HepG2 (cell line): ENCODE measurements at regions not wholly inside any gene's neighbourhood (a gene's known extent, or its start where the extent isn't known, plus 50 kb on each side); places are given as distances from the start of the nearest gene placed in this dataset.

Experiments used
- ATRX ChIP-seq: sonication (generic); formaldehyde crosslinking; IDR thresholded peaks from 2 replicates; pipeline ENCODE4 v1.4.0; 2020; ENCODE audit warnings: missing genetic modification reagents, borderline replicate concordance
- EEA1 ChIP-seq: sonication (generic); formaldehyde crosslinking; IDR thresholded peaks from 2 replicates; pipeline ENCODE4 v1.5.1; 2020; ENCODE audit warnings: mild to moderate bottlenecking, missing genetic modification reagents, borderline replicate concordance
- ELF3 ChIP-seq: IDR thresholded peaks from 2 replicates; pipeline ENCODE4 v1.6.1; 2016; ENCODE audit warnings: missing genetic modification reagents, missing compliant biosample characterization
- GTF3A ChIP-seq: sonication (generic); formaldehyde crosslinking; conservative IDR thresholded peaks from 2 replicates; pipeline ENCODE4 v1.4.0; 2020; ENCODE audit warnings: mild to moderate bottlenecking, missing genetic modification reagents
- IKZF1 ChIP-seq: fragments of 450-650 bp; IDR thresholded peaks from 2 replicates; pipeline ENCODE4 v1.7.1; 2016
- KDM5B ChIP-seq: sonication (generic); formaldehyde crosslinking; IDR thresholded peaks from 2 replicates; pipeline ENCODE4 v1.4.0; 2020; ENCODE audit warnings: missing genetic modification reagents, mild to moderate bottlenecking, borderline replicate concordance
- NFYC ChIP-seq: IDR thresholded peaks from 2 replicates; pipeline ENCODE4 v1.6.1; 2016; ENCODE audit warnings: missing genetic modification reagents, missing compliant biosample characterization
- NR2C2 ChIP-seq: sonication (generic); formaldehyde crosslinking; IDR thresholded peaks from 2 replicates; pipeline ENCODE4 v1.4.0; 2020; ENCODE audit warnings: missing genetic modification reagents, mild to moderate bottlenecking, moderate library complexity, borderline replicate concordance
- PHF5A ChIP-seq: IDR thresholded peaks from one replicate; pipeline ENCODE4 v1.6.1; 2018; ENCODE audit warnings: low read depth, missing genetic modification reagents; ENCODE audit not compliant: unreplicated experiment
- POLR2A ChIP-seq, 2 experiments: IDR thresholded peaks; 2 replicates each; pipeline ENCODE4 v1.6.1; 2011; ENCODE audit warnings: low read depth in 2 of 2, low read length in 2 of 2, mild to moderate bottlenecking in 1 of 2, moderate library complexity in 1 of 2; ENCODE audit not compliant: insufficient read depth in 1 of 2
- REL ChIP-seq: sonication (generic); formaldehyde crosslinking; conservative IDR thresholded peaks from 2 replicates; pipeline ENCODE4 v1.8.0; 2022; ENCODE audit warnings: mild to moderate bottlenecking, missing genetic modification reagents, moderate library complexity
- RXRB ChIP-seq: IDR thresholded peaks from 2 replicates; pipeline ENCODE4 v1.6.1; 2016; ENCODE audit warnings: borderline replicate concordance, missing genetic modification reagents, missing compliant biosample characterization
- SMARCC2 ChIP-seq: fragments of 450-650 bp; IDR thresholded peaks from 2 replicates; pipeline ENCODE4 v1.6.1; 2017; ENCODE audit warnings: antibody characterized with exemption, mild to moderate bottlenecking
- ZMYM2 ChIP-seq: sonication (generic); formaldehyde crosslinking; IDR thresholded peaks from 2 replicates; pipeline ENCODE4 v1.8.0; 2022; ENCODE audit warnings: mild to moderate bottlenecking, missing genetic modification reagents
- ZMYM4 ChIP-seq: sonication (generic); formaldehyde crosslinking; IDR thresholded peaks from 2 replicates; pipeline ENCODE4 v1.8.1; 2023; ENCODE audit warnings: mild to moderate bottlenecking, missing genetic modification reagents
- ZNF451 ChIP-seq: sonication (generic); formaldehyde crosslinking; IDR thresholded peaks from 2 replicates; pipeline ENCODE4 v1.5.0; 2020; ENCODE audit warnings: mild to moderate bottlenecking, missing genetic modification reagents
- ZNF772 ChIP-seq: sonication (generic); formaldehyde crosslinking; IDR thresholded peaks from 2 replicates; pipeline ENCODE4 v1.5.0; 2020; ENCODE audit warnings: mild to moderate bottlenecking, missing genetic modification reagents
- ZNF792 ChIP-seq: IDR thresholded peaks from 2 replicates; pipeline ENCODE4 v1.6.1; 2016
- TF ChIP-seq, protein P1 (sequence below): sonication (generic); formaldehyde crosslinking; IDR thresholded peaks from 2 replicates; pipeline ENCODE4 v1.4.0; 2020; ENCODE audit warnings: missing genetic modification reagents
- TF ChIP-seq, protein P2 (sequence below): sonication (generic); formaldehyde crosslinking; IDR thresholded peaks from 2 replicates; pipeline ENCODE4; 2020; ENCODE audit warnings: missing genetic modification reagents, mild to moderate bottlenecking, borderline replicate concordance
- TF ChIP-seq, protein P3 (sequence below): IDR thresholded peaks from 2 replicates; pipeline ENCODE4 v1.6.1; 2016; ENCODE audit warnings: low read depth, borderline replicate concordance
- TF ChIP-seq, protein P4 (sequence below): sonication (generic); formaldehyde crosslinking; IDR thresholded peaks from 2 replicates; pipeline ENCODE4 v1.5.1; 2020; ENCODE audit warnings: mild to moderate bottlenecking, missing genetic modification reagents, moderate library complexity

- TF ChIP-seq, protein P1, sequence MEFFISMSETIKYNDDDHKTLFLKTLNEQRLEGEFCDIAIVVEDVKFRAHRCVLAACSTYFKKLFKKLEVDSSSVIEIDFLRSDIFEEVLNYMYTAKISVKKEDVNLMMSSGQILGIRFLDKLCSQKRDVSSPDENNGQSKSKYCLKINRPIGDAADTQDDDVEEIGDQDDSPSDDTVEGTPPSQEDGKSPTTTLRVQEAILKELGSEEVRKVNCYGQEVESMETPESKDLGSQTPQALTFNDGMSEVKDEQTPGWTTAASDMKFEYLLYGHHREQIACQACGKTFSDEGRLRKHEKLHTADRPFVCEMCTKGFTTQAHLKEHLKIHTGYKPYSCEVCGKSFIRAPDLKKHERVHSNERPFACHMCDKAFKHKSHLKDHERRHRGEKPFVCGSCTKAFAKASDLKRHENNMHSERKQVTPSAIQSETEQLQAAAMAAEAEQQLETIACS (CRISPR knock-in tag): no peak
- no peak for TF ChIP-seq GTF3A (CRISPR knock-in tag)
- TF ChIP-seq RXRB (CRISPR knock-in tag): peak; percentile 36; the same call in 1 of the 2 replicates
- TF ChIP-seq ZMYM2 (CRISPR knock-in tag): peak; percentile 56; the same call in 1 of the 2 replicates
- peak; percentile 92 for TF ChIP-seq ZMYM4 (CRISPR knock-in tag)
- TF ChIP-seq ATRX (CRISPR knock-in tag): no peak
- no peak for TF ChIP-seq SMARCC2
- no peak for TF ChIP-seq REL (CRISPR knock-in tag)
- TF ChIP-seq, protein P2, sequence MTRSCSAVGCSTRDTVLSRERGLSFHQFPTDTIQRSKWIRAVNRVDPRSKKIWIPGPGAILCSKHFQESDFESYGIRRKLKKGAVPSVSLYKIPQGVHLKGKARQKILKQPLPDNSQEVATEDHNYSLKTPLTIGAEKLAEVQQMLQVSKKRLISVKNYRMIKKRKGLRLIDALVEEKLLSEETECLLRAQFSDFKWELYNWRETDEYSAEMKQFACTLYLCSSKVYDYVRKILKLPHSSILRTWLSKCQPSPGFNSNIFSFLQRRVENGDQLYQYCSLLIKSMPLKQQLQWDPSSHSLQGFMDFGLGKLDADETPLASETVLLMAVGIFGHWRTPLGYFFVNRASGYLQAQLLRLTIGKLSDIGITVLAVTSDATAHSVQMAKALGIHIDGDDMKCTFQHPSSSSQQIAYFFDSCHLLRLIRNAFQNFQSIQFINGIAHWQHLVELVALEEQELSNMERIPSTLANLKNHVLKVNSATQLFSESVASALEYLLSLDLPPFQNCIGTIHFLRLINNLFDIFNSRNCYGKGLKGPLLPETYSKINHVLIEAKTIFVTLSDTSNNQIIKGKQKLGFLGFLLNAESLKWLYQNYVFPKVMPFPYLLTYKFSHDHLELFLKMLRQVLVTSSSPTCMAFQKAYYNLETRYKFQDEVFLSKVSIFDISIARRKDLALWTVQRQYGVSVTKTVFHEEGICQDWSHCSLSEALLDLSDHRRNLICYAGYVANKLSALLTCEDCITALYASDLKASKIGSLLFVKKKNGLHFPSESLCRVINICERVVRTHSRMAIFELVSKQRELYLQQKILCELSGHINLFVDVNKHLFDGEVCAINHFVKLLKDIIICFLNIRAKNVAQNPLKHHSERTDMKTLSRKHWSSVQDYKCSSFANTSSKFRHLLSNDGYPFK (CRISPR knock-in tag): no peak
- TF ChIP-seq NFYC (CRISPR knock-in tag): no peak
- peak; percentile 33; the same call in 1 of the 2 replicates for TF ChIP-seq ZNF772 (CRISPR knock-in tag)
- TF ChIP-seq PHF5A (CRISPR knock-in tag): no peak
- no peak for TF ChIP-seq IKZF1
- TF ChIP-seq EEA1: no peak
- TF ChIP-seq, protein P3, sequence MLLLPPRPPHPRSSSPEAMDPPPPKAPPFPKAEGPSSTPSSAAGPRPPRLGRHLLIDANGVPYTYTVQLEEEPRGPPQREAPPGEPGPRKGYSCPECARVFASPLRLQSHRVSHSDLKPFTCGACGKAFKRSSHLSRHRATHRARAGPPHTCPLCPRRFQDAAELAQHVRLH (CRISPR knock-in tag): peak; percentile 68; the same call in 1 of the 2 replicates
- TF ChIP-seq NR2C2: 0 out of 2 replicates have a peak, but pooled peaks have one; percentile 34
- peak; percentile 21; the same call in 1 of the 2 replicates for TF ChIP-seq ELF3
- TF ChIP-seq, protein P4, sequence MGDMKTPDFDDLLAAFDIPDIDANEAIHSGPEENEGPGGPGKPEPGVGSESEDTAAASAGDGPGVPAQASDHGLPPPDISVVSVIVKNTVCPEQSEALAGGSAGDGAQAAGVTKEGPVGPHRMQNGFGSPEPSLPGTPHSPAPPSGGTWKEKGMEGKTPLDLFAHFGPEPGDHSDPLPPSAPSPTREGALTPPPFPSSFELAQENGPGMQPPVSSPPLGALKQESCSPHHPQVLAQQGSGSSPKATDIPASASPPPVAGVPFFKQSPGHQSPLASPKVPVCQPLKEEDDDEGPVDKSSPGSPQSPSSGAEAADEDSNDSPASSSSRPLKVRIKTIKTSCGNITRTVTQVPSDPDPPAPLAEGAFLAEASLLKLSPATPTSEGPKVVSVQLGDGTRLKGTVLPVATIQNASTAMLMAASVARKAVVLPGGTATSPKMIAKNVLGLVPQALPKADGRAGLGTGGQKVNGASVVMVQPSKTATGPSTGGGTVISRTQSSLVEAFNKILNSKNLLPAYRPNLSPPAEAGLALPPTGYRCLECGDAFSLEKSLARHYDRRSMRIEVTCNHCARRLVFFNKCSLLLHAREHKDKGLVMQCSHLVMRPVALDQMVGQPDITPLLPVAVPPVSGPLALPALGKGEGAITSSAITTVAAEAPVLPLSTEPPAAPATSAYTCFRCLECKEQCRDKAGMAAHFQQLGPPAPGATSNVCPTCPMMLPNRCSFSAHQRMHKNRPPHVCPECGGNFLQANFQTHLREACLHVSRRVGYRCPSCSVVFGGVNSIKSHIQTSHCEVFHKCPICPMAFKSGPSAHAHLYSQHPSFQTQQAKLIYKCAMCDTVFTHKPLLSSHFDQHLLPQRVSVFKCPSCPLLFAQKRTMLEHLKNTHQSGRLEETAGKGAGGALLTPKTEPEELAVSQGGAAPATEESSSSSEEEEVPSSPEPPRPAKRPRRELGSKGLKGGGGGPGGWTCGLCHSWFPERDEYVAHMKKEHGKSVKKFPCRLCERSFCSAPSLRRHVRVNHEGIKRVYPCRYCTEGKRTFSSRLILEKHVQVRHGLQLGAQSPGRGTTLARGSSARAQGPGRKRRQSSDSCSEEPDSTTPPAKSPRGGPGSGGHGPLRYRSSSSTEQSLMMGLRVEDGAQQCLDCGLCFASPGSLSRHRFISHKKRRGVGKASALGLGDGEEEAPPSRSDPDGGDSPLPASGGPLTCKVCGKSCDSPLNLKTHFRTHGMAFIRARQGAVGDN (CRISPR knock-in tag): peak; percentile 39; the same call in 1 of the 2 replicates
- TF ChIP-seq KDM5B: no peak
- no peak for TF ChIP-seq POLR2A (IDR thresholded peaks at IDR 0.05; ENCODE audit: insufficient read depth in 1 of 2, low read depth in 2 of 2, low read length in 2 of 2)
- TF ChIP-seq ZNF451 (CRISPR knock-in tag): no peak
- no peak for TF ChIP-seq ZNF792
Observed at GRCh38 chr5:92885950-92886349, 695.1 kb downstream of the NR2F1-AS1 start (continued).
